ENCODE measurements at regions not wholly inside any gene's neighbourhood (a gene's known extent, or its start where the extent isn't known, plus 50 kb on each side); places are given as distances from the start of the nearest gene placed in this dataset.

GRCh38 chr2:204051984-204052556 lies 115.5 kb downstream of the ICOS start:
- TF ChIP-seq CTCF (IDR thresholded peaks at IDR 0.05) (no peak), POLR2A (IDR thresholded peaks at IDR 0.05) (no peak)
